Omental fat pad (tissue), 3 donors: ENCODE measurements at regions not wholly inside any gene's neighbourhood (a gene's known extent, or its start where the extent isn't known, plus 50 kb on each side); places are given as distances from the start of the nearest gene placed in this dataset.
A peak's percentile ranks its signal among the peaks of the same experiment; 100 is the strongest.
"Not testable (repeated sequence)": the region's sequence is repeated elsewhere in the genome, so short reads cannot be mapped to it uniquely, and the experiment has no call there.

Experiments
- ATAC-seq: fragments of 150-250 bp; one replicate; pipeline ENCODE4 v1.9.1; 2016; ENCODE audit warnings: mild to moderate bottlenecking, moderate library complexity; ENCODE audit not compliant: low FRiP score
- DNase-seq: peaks from one replicate; pipeline ENCODE4 v3.0.0-alpha.2; 2019; ENCODE audit warnings: low spot score
- TF ChIP-seq, protein P1 (sequence below), 3 donors: fragments of 450-650 bp; IDR thresholded peaks; one replicate each; pipeline ENCODE4 v1.5.1; 2016 to 2017; ENCODE audit warnings: antibody characterized with exemption in 3 of 3, mild to moderate bottlenecking in 3 of 3, moderate library complexity in 2 of 3

GRCh38 chr6:100202417-100203194 lies 208.6 kb upstream of the MCHR2 start:
- ATAC-seq = peak; percentile 83
- TF ChIP-seq, protein P1, sequence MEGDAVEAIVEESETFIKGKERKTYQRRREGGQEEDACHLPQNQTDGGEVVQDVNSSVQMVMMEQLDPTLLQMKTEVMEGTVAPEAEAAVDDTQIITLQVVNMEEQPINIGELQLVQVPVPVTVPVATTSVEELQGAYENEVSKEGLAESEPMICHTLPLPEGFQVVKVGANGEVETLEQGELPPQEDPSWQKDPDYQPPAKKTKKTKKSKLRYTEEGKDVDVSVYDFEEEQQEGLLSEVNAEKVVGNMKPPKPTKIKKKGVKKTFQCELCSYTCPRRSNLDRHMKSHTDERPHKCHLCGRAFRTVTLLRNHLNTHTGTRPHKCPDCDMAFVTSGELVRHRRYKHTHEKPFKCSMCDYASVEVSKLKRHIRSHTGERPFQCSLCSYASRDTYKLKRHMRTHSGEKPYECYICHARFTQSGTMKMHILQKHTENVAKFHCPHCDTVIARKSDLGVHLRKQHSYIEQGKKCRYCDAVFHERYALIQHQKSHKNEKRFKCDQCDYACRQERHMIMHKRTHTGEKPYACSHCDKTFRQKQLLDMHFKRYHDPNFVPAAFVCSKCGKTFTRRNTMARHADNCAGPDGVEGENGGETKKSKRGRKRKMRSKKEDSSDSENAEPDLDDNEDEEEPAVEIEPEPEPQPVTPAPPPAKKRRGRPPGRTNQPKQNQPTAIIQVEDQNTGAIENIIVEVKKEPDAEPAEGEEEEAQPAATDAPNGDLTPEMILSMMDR (IDR thresholded peaks at IDR 0.05) = no peak
- no peak for DNase-seq

DNA sequence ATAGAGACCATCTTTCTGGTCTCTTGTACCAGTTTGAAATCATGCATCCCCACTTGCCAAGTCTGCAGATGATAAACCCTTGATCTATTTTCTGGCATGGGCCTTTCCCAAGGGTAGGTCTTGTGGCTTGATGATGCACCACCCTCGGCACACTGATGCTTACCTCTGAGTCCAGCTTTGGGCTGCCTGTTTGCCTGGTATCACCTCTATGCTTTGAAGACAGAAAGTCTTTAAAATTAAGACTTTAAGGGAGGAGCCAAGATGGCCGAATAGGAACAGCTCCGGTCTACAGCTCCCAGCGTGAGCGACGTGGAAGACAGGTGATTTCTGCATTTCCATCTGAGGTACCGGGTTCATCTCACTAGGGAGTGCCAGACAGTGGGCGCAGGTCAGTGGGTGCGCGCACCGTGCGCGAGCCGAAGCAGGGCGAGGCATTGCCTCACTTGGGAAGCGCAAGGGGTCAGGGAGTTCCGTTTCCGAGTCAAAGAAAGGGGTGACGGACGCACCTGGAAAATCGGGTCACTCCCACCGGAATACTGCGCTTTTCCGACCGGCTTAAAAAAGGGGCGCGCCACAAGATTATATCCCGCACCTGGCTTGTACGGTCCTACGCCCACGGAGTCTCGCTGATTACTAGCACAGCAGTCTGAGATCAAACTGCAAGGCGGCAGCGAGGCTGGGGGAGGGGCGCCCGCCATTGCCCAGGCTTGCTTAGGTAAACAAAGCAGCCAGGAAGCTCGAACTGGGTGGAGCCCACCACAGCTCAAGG lies 202.4 kb upstream of the MCHR2 start:
- ATAC-seq, DNase-seq: not testable (repeated sequence)

- not testable (repeated sequence) for ATAC-seq, DNase-seq
These were observed 201.2 kb upstream of the MCHR2 start for GRCh38 chr6:100195244-100195643.

DNA sequence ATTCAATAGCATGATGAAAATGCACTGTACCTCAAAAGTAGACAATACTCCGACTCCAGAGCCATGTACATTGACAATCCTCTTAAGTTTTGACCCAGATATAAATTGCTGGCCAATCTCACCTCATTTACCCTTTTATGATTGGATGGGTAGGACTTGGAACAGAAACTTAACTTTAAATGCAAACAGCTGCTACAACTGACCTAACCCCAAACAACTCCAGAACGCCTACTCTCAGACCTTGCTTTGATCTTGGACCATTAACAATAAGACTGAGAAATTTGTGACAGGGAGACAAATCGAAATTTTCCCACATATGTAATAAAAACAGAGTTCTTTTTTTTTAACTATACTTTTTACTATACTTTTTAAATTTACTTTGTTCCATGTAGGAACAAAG lies 200.5 kb upstream of the MCHR2 start:
- no peak for DNase-seq
- TF ChIP-seq, protein P1 (IDR thresholded peaks at IDR 0.05) = no peak
- ATAC-seq = no peak

DNA sequence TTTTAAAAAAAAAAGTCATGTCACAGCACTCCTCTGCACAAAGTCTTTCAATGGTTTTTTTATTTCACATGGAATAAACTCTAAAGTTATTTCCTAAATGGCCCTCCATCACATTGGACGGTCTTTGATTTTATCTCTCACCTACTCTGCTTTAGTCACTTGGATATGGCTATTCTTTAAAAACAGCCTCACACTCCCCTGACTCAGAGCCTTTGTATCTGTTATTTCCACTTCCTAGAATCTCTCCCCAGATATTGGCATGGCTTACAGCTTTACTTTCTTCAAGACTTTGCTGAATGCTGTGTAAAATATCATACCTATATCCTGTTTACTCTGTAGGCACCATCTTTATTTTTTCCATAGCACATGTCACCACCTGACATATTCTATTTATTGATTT lies 194.7 kb upstream of the MCHR2 start:
- ATAC-seq = no peak
- DNase-seq = no peak
- TF ChIP-seq, protein P1 (IDR thresholded peaks at IDR 0.05) = no peak

DNA sequence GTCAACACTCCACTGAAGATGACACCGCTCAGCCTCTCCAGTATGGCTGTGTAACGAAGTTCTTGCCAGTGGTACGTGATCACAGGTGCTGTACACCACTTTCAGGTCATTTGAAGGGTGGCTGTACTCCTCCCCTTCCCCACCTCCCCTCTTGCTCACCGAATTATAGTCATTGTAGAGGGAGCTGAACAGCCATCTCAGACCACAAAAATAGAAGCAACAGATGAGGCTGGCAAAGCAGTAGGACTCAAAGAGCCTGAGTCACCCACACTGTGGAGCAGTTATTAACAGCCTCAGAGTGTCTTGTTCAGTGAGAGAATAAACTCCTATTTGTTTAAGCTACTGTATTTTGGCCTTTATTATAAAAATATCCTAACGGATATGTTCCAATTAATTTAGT lies 192.5 kb upstream of the MCHR2 start:
- TF ChIP-seq, protein P1 (IDR thresholded peaks at IDR 0.05) = no peak
- ATAC-seq = no peak
- no peak for DNase-seq

DNA sequence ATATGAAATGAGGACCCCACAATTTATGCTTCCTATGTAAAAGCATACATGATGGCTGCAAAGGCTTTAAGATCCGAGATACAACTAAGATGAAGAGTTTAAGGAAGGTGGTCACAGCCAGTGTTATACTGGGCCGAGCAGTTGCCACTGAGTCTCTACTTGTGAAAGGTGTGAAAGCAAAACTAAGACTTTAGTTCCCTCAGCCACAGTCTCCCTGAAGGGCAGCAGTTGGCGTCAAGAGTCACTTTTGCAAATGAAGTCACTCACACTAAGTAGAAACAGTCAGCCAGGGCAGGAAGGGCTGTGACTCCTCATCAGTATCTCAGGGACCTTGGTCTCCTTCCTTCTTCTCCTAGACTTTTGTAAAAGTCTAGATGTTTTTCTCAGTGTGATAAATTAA lies 191.6 kb upstream of the MCHR2 start:
- TF ChIP-seq, protein P1 (IDR thresholded peaks at IDR 0.05) = no peak
- ATAC-seq (no peak), DNase-seq (no peak)

DNA sequence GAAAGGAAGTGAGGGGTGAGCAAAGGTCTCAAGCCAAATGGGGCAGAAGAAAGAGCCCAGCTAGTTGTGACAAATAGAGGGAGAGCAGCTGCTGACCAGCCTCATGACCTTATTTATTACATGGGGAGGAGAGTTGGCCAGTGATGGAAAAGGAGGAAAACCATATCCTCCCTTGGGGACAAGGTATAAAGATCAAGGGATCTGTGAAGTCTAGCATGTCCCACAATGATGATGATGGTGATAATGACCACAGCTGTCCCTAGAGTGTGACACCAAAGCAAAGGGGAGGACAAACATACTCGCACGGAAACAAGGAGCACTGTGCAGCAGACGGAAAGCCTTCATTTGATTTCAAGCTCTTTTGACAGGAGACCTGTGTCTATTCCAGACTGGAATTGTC lies 190.4 kb upstream of the MCHR2 start:
- TF ChIP-seq, protein P1 (IDR thresholded peaks at IDR 0.05) = no peak
- DNase-seq (no peak), ATAC-seq (no peak)
